ENCODE measurements at regions not wholly inside any gene's neighbourhood (a gene's known extent, or its start where the extent isn't known, plus 50 kb on each side); places are given as distances from the start of the nearest gene placed in this dataset.

DNA sequence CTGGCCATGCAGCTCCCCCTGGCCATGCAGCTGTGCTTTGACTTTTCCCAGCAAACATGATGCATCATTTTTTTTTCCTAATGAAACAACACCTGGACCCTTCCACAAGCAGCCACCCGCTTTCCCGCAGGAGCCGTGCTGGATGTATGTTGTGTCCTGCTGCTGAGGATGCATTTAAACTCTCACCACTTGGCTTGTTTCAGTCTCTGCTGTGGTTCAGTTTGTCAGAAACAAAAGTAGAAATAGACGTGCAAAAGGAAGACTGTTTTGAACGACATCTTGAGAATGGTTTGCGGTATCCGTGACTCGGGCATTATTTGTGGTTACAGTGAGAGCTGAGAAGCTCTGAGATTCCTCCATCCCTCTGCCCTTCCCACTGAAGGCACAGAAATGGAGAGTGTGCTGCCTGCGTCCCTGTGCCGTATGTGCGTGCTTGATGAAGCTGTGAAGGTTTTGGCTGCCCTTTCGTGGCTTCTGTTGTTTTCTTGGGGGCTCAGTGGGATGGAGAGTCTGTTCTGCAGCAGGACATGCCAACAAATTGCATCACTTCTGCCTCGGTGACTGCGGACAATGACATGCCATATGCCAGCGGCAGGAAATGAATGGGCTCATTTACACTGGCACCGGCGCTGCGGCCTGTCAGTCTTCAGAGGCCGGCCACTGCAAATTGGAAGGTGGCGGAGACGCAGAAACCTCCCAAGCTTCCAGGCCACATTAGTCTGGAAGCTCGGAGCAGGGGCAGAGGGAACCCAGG lies 417.7 kb upstream of the SALL3 start:
- DNase-seq: no peak

DNA sequence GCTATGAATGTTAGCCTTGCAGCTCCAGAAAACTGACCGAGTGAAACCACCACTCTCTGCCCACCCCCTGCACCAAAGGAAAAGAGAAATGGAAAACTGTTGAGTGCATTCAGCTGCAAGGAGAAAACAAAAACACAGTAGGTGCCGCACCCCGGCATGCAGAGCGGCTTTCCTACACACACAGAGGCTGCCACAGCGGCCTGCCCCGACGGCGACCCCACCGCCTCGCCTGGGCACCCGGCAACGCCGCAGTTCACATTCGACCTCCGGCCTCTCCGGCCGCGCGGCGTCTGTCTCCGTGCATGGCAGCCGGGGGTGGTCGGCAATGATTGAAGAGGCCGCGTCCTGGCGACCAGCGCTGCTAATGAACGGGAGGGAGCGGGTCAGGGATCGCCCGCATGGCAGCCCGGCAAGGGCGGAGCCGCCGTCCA lies 417.1 kb upstream of the SALL3 start:
- no peak for DNase-seq

- no peak for DNase-seq
Measured at GRCh38 chr18:78563110-78563509, 416.5 kb upstream of the SALL3 start.

DNA sequence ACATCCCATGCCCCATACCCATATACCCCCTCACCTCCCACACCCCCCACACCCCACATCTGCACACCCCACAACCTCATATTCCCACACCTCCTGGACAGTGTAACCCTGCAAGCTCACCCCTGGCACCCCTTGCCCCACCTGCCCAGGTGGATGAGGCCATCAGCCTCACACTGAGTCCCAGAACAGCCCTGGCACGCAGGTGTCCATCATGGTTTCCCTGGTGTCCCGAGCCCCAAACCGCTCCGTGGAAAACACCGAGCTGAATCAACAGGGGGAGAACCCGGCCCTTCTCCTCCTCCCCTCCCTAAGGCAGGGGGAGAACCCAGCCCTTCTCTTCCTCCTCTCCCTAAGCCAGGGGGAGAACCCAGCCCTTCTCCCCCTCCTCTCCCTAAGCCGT lies 415.6 kb upstream of the SALL3 start:
- DNase-seq: no peak

GRCh38 chr18:78564518-78564917 lies 415.1 kb upstream of the SALL3 start:
- no peak for DNase-seq

GRCh38 chr18:78565240-78565639 lies 414.4 kb upstream of the SALL3 start:
- no peak for DNase-seq

DNA sequence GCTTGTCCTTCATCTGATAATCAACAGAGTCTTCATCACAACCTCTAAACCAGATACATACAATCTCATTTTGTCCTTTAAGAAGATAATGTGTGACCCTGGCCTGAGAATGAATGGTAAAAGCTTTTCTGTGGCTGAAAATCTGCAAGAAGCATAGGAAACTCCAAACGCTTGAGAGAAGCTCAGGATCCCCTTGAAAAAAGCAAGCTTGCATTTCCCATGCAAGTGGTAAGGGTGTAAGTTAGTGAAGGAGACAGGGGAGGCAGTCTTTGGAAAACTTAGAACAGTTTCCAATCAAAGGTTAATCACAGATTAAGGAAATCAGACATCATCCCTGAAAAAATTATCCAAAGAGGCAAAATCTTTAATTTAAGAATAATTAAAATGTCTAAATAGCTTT lies 413.6 kb upstream of the SALL3 start:
- no peak for DNase-seq

GRCh38 chr18:78566720-78567119 lies 412.9 kb upstream of the SALL3 start:
- DNase-seq: no peak

GRCh38 chr18:78571063-78571785 lies 408.4 kb upstream of the SALL3 start:
- no peak for DNase-seq

- no peak for DNase-seq
Measured at GRCh38 chr18:78571831-78572347, 407.7 kb upstream of the SALL3 start.

DNA sequence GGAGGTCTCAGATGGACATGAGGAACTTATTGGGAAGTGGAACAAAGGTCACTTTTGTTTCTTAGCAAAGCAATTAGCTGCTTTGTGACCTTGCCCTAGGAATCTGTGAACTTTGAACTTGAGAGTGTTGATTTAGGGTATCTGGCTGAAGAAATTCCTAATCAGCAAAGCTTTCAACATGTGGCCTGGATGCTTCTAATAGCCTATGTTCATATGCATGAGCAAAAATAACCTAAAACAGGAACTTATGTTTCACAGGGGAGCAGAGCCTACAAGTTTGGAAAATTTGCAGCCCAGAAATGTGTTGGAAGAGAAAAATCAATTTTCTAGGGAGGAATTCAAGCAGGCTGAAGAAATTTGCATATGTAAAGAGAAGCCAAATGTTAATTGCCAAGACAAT lies 405.8 kb upstream of the SALL3 start:
- no peak for DNase-seq

- DNase-seq: no peak
Measured at GRCh38 chr18:78576967-78577366, 402.7 kb upstream of the SALL3 start.

- no peak for DNase-seq
Measured at GRCh38 chr18:78579449-78579848, 400.2 kb upstream of the SALL3 start.

- no peak for DNase-seq
Measured at GRCh38 chr18:78579854-78580577, 399.6 kb upstream of the SALL3 start.

- DNase-seq: no peak
Measured at GRCh38 chr18:78580835-78581339, 398.7 kb upstream of the SALL3 start.

GRCh38 chr18:78582181-78582709 lies 397.4 kb upstream of the SALL3 start:
- no peak for DNase-seq

GRCh38 chr18:78582898-78583738 lies 396.5 kb upstream of the SALL3 start:
- DNase-seq: no peak

GRCh38 chr18:78583739-78584458 lies 395.7 kb upstream of the SALL3 start:
- DNase-seq: no peak

GRCh38 chr18:78584459-78585022 lies 395.1 kb upstream of the SALL3 start:
- DNase-seq: no peak

DNA sequence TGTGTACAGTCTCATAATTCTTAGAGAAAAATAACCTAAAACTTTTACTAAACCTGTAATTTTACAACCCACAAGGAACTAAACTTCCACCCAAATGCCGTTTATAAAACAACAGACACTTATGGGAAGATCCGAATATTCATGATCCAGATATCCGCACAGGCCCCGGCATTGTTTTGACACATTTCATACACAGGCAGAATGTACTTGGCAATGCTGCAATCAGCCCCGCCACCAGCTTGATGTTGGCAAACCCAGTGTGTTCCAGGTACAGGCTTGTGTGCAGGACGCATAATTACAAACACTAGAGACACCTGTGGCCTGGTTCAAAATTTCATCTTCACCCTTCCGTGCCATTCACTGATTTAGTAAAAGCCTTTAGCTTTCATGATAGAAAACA lies 393.0 kb upstream of the SALL3 start:
- DNase-seq: no peak

GRCh38 chr18:78587096-78587495 lies 392.5 kb upstream of the SALL3 start:
- DNase-seq: no peak
